Right lobe of liver (tissue), 6 donors: ENCODE measurements at regions not wholly inside any gene's neighbourhood (a gene's known extent, or its start where the extent isn't known, plus 50 kb on each side); places are given as distances from the start of the nearest gene placed in this dataset.

Experiments used
- ATAC-seq, 4 donors: fragments of 200-7000 bp; cut with Tn5 transposase; one replicate each; pipeline ENCODE4 v1.9.1; 2020; ENCODE audit warnings: mild to moderate bottlenecking in 4 of 4, moderate library complexity in 4 of 4
- DNase-seq, 3 donors: peaks; one replicate each; pipeline ENCODE4 v3.0.0-alpha.2; 2020
- H3K27ac ChIP-seq, 3 donors: fragments of 200-600 bp; one replicate each; pipeline ENCODE4 v1.8.0; 2022
- H3K27me3 ChIP-seq, 2 donors: fragments of 200-600 bp; one replicate each; pipeline ENCODE4 v1.8.0; 2022
- H3K36me3 ChIP-seq, 4 donors: fragments of 200-600 bp; sonication (generic) in 1 of 4; one replicate each; pipeline versions ENCODE4 v1.5.1 to v1.8.0; 2017 to 2022; ENCODE audit warnings: control low read depth in 1 of 4
- H3K4me1 ChIP-seq, 4 donors: fragments of 200-600 bp; sonication (generic) in 1 of 4; one replicate each; pipeline versions ENCODE4 v1.5.1 to v1.8.0; 2017 to 2022; ENCODE audit warnings: control low read depth in 1 of 4
- H3K4me3 ChIP-seq, 3 donors: fragments of 200-600 bp; one replicate each; pipeline ENCODE4 v1.8.0; 2022
- H3K9me3 ChIP-seq, 4 donors: fragments of 200-600 bp; sonication (generic) in 1 of 4; one replicate each; pipeline versions ENCODE4 v1.5.1 to v1.8.0; 2017 to 2022; ENCODE audit warnings: control low read depth in 1 of 4
- CTCF ChIP-seq, 4 donors: fragments of 200-600 bp in 3 of 4; fragments of 450-650 bp in 1 of 4; IDR thresholded peaks; one replicate each; pipeline versions ENCODE4 v1.5.1 to v1.8.0; 2016 to 2022; ENCODE audit warnings: antibody characterized with exemption in 4 of 4, mild to moderate bottlenecking in 2 of 4
- POLR2A ChIP-seq: fragments of 450-650 bp; IDR thresholded peaks from one replicate; pipeline ENCODE4 v1.6.1; 2017; ENCODE audit warnings: antibody characterized with exemption, mild to moderate bottlenecking
- WGBS: methylation state at CpG from one replicate; pipeline ENCODE4 v1.1.6; 2018; ENCODE audit warnings: low coverage, low lambda C conversion rate; ENCODE audit not compliant: insufficient coverage; ENCODE audit errors: missing lambda C conversion rate; 5-methylcytosine and 5-hydroxymethylcytosine counted together
- intact Hi-C, 2 donors: fragments of 100-400 bp; cut with DNase I; formaldehyde crosslinking; loops; one replicate each; pipeline versions ENCODE4 v1.11.2 to v1.14.1; 2022
- donor health status: DM: no; HTN: yes; CAD: no.
- donor health status: DM: no; HTN: no; CAD: no.
- donor health status: DM: no; HTN: no; CAD: no.
- donor health status: DM: no; HTN: yes; CAD: no.
- donor health status: DM: no; HTN: yes; CAD: no.

DNA sequence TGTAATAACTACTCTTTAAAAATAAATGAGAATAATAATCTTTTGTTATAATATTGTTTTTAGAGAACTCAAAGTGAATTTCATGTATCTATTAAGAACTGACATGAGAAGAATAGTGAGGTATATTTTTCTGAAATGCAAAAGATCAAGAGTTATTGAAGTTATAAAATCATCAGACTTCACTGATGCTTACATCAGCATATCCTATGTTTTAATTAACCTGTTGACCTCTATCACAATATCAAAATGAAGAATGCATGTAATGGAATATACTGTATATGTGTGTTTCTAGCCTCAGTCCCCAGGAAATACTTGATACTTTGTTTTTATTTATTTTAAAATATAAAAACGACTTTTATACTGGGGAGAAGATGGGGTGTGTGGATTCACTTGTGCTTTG lies 533.1 kb downstream of the KCTD16 start:
- ATAC-seq, result no peak
- H3K36me3 ChIP-seq, result no peaks in the 10 kb centered on the region
- H3K4me1 ChIP-seq, result no peaks in the 10 kb centered on the region
- WGBS, result 3% methylated on average over 1 of the region's 1 CpG
- no peak overlapping the region for H3K27ac ChIP-seq
- no peak for DNase-seq
- intact Hi-C loops, result no loop called here
- peaks cover 0 to 9% (median 0%) of the 10 kb centered on the region in 4 donors for H3K9me3 ChIP-seq
- no peak overlapping the region for H3K4me3 ChIP-seq
- H3K27me3 ChIP-seq, result no peaks in the 10 kb centered on the region
- TF ChIP-seq CTCF (IDR thresholded peaks at IDR 0.05) (no peak), POLR2A (no peak)

DNA sequence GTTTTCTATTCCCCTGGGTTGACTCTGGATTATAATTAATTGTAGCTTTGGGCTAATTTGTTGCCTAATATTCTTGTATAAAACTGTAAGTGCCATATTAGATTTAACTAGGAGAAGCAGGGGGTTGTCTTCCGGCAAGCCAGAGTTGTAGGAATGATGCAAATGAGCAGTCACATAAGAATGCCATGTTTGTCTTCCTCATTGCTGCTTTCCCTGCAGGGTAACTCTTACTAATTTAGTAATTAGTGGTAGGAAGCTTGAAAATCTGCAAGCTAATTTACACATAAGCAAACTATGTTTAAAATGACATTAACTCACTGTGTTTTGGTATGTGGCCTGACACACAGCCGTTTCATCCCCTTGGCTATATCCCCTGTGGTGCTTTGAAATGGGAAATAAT lies 527.8 kb downstream of the KCTD16 start:
- intact Hi-C loops, result no loop called here
- H3K36me3 ChIP-seq, result no peaks in the 10 kb centered on the region
- WGBS, result 33% methylated on average over 2 of the region's 2 CpGs
- no peaks in the 10 kb centered on the region for H3K4me1 ChIP-seq
- TF ChIP-seq POLR2A (no peak), CTCF (IDR thresholded peaks at IDR 0.05) (no peak)
- no peak for ATAC-seq
- no peak overlapping the region for H3K4me3 ChIP-seq
- H3K27ac ChIP-seq, result no peak overlapping the region
- no peaks in the 10 kb centered on the region for H3K9me3 ChIP-seq
- H3K27me3 ChIP-seq, result no peaks in the 10 kb centered on the region
- no peak for DNase-seq

DNA sequence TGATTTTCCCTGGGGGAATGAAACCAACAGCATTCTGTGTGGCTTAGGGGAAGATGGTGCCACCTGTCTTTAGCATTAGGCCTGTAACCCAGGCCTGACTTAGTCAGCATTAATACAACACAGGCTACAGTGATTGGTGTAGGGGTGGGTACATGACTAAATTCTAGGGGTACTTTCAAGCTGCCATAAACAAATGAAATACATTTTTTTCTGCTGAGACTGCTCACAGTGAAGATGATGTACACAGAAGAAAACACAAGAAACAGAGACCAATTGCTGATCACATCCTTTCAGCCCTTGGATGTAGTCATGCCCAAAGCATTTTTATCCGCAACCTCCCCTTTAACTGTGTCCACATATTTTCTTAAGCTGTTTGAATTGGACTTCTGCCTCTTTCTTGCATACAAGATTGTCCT lies 527.2 kb downstream of the KCTD16 start:
- Histone ChIP-seq H3K4me1 (no peaks in the 10 kb centered on the region), H3K36me3 (no peaks in the 10 kb centered on the region), H3K9me3 (no peaks in the 10 kb centered on the region), H3K4me3 (no peak overlapping the region), H3K27me3 (no peaks in the 10 kb centered on the region), H3K27ac (no peak overlapping the region)
- intact Hi-C loops, result no loop called here
- ATAC-seq, result no peak
- TF ChIP-seq POLR2A, result no peak
- TF ChIP-seq CTCF (IDR thresholded peaks at IDR 0.05), result no peak
- WGBS, result 78% methylated on average over 1 of the region's 1 CpG
- DNase-seq, result no peak

- DNase-seq (no peak), ATAC-seq (no peak)
- 39% methylated on average over 3 of the region's 3 CpGs for WGBS
- H3K36me3 ChIP-seq, result no peaks in the 10 kb centered on the region
- intact Hi-C loops, result no loop called here
- TF ChIP-seq CTCF (IDR thresholded peaks at IDR 0.05) (no peak), POLR2A (no peak)
- H3K9me3 ChIP-seq, result no peaks in the 10 kb centered on the region
- H3K27ac ChIP-seq, result no peak overlapping the region
- no peaks in the 10 kb centered on the region for H3K4me1 ChIP-seq
- no peaks in the 10 kb centered on the region for H3K27me3 ChIP-seq
- no peak overlapping the region for H3K4me3 ChIP-seq
Observed at GRCh38 chr5:144691936-144692335, 521.3 kb downstream of the KCTD16 start.

GRCh38 chr5:144684899-144685298 lies 514.2 kb downstream of the KCTD16 start:
- DNase-seq (no peak), ATAC-seq (no peak)
- no peaks in the 10 kb centered on the region for H3K9me3 ChIP-seq
- no peaks in the 10 kb centered on the region for H3K4me1 ChIP-seq
- no peaks in the 10 kb centered on the region for H3K36me3 ChIP-seq
- no peak overlapping the region for H3K27ac ChIP-seq
- H3K4me3 ChIP-seq, result no peak overlapping the region
- TF ChIP-seq CTCF (IDR thresholded peaks at IDR 0.05) (no peak), POLR2A (no peak)
- WGBS, result no CpG with 5 or more reads among the region's 1 CpG
- intact Hi-C loops, result no loop called here
- H3K27me3 ChIP-seq, result no peaks in the 10 kb centered on the region
